HL-60 (cell line): ENCODE measurements at regions not wholly inside any gene's neighbourhood (a gene's known extent, or its start where the extent isn't known, plus 50 kb on each side); places are given as distances from the start of the nearest gene placed in this dataset.

Source experiments
- DNase-seq, 2 experiments: peaks; one replicate each; pipeline ENCODE4 v3.0.0-alpha.2; 2010 to 2020; ENCODE audit warnings: low read depth in 1 of 2, low spot score in 1 of 2
- H3K27ac ChIP-seq: fragments of 250-450 bp; sonication (Bioruptor Pico); replicated peaks from 2 replicates; pipeline ENCODE4 v1.5.1; 2020; ENCODE audit warnings: mild to moderate bottlenecking, moderate library complexity
- H3K27me3 ChIP-seq: fragments of 250-450 bp; sonication (Bioruptor Pico); 2 replicates; pipeline ENCODE4 v1.5.1; 2021; ENCODE audit warnings: mild to moderate bottlenecking, moderate library complexity; ENCODE audit not compliant: insufficient read depth, poor library complexity, severe bottlenecking
- H3K4me3 ChIP-seq: replicated peaks from 2 replicates; pipeline ENCODE4 v1.5.1; 2011; ENCODE audit warnings: mild to moderate bottlenecking, control low read depth, low read length; ENCODE audit not compliant: insufficient read depth
- GABPA ChIP-seq: IDR thresholded peaks from 2 replicates; pipeline ENCODE4 v1.6.1; 2012; ENCODE audit warnings: low read depth
- POLR2AphosphoS5 ChIP-seq: IDR thresholded peaks from 2 replicates; pipeline ENCODE4 v1.6.1; 2012; ENCODE audit warnings: low read depth
- REST ChIP-seq: IDR thresholded peaks from 2 replicates; pipeline ENCODE4 v1.6.1; 2012; ENCODE audit warnings: low read depth; ENCODE audit not compliant: insufficient replicate concordance
- SPI1 ChIP-seq: IDR thresholded peaks from 2 replicates; pipeline ENCODE4 v1.6.1; 2012; ENCODE audit warnings: low read depth, mild to moderate bottlenecking, borderline replicate concordance
- TF ChIP-seq, protein P1 (sequence below): IDR thresholded peaks from one replicate; pipeline ENCODE4 v1.5.1; 2011; ENCODE audit warnings: low read length, control low read depth, inconsistent platforms; ENCODE audit not compliant: insufficient read depth

- Histone ChIP-seq H3K4me3 (no peak overlapping the region), H3K27ac (no peak overlapping the region), H3K27me3 (no peaks in the 10 kb centered on the region)
- no peak for DNase-seq
- TF ChIP-seq REST (no peak), GABPA (no peak), SPI1 (no peak), POLR2AphosphoS5 (no peak)
- TF ChIP-seq, protein P1, sequence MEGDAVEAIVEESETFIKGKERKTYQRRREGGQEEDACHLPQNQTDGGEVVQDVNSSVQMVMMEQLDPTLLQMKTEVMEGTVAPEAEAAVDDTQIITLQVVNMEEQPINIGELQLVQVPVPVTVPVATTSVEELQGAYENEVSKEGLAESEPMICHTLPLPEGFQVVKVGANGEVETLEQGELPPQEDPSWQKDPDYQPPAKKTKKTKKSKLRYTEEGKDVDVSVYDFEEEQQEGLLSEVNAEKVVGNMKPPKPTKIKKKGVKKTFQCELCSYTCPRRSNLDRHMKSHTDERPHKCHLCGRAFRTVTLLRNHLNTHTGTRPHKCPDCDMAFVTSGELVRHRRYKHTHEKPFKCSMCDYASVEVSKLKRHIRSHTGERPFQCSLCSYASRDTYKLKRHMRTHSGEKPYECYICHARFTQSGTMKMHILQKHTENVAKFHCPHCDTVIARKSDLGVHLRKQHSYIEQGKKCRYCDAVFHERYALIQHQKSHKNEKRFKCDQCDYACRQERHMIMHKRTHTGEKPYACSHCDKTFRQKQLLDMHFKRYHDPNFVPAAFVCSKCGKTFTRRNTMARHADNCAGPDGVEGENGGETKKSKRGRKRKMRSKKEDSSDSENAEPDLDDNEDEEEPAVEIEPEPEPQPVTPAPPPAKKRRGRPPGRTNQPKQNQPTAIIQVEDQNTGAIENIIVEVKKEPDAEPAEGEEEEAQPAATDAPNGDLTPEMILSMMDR, result no peak
These were observed 269.8 kb upstream of the ARX start for GRCh38 chrX:25285598-25285997.

DNA sequence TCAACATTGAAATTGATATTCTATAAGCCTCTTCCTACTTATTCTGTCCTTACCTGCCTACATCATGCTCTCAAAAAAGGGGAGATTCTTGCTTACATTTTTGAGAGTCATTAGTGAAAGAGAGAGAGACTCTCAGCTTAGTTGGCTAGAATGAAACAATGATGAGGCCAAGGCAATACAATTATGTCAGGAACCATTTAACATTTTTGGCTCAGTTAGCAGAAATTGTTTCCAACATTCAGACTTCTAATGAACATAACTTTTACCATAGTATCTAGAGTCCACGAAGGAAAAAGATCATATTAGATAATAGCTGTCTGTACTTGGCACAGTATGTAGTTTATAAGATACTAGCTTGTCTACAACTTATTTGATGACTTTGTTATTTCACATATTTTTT, 263.7 kb upstream of the ARX start:
- TF ChIP-seq GABPA, result no peak
- TF ChIP-seq, protein P1, result no peak
- no peak for TF ChIP-seq POLR2AphosphoS5
- TF ChIP-seq REST, result no peak
- TF ChIP-seq SPI1, result no peak
- Histone ChIP-seq H3K27ac (no peak overlapping the region), H3K27me3 (no peaks in the 10 kb centered on the region), H3K4me3 (no peak overlapping the region)
- DNase-seq, result no peak

DNA sequence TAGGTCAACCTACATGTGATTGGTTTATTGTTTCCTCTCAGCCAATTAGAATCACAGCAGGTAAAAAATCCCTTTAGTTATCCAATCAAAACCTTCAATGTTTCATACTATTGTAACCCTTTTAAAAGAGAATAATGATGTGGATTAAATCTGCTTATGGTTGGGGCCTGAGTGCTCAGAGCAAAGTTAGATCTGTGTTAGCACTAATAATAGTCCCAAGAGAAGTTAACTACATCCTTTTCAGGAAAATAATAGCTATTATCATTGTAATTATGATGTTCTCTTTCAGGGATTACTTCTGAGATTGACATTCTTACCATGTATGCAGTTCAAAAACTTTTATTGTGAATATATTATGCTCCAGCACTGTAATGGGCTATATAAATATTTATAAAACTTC, 262.6 kb upstream of the ARX start:
- Histone ChIP-seq H3K27ac (no peak overlapping the region), H3K27me3 (no peaks in the 10 kb centered on the region), H3K4me3 (no peak overlapping the region)
- DNase-seq, result no peak
- TF ChIP-seq SPI1 (no peak), GABPA (no peak), POLR2AphosphoS5 (no peak), REST (no peak)
- TF ChIP-seq, protein P1, result no peak
